T-cell (primary cell): ENCODE measurements at regions not wholly inside any gene's neighbourhood (a gene's known extent, or its start where the extent isn't known, plus 50 kb on each side); places are given as distances from the start of the nearest gene placed in this dataset.

Source experiments
- ATAC-seq, 4 experiments: fragments of 200-7000 bp in 3 of 4; fragments of 150-1000 bp in 1 of 4; cut with Tn5 transposase; replicated peaks in 1 of 4; 1 replicate in 3 of 4; 2 replicates in 1 of 4; pipeline ENCODE4 v1.10.0; 2021; ENCODE audit warnings: moderate library complexity in 3 of 4, mild to moderate bottlenecking in 2 of 4, moderate number of reproducible peaks in 1 of 4
- CTCF ChIA-PET, 2 donors: fragments of 300-600 bp; sonication (Branson Sonifier 250); formaldehyde crosslinking; loops; one replicate each; lab custom pipeline; 2022; ENCODE audit warnings: antibody characterized with exemption in 2 of 2; lab: Charles Lee
- POLR2A ChIA-PET, 2 donors: fragments of 300-600 bp; sonication (Branson Sonifier 250); formaldehyde crosslinking; loops; one replicate each; lab custom pipeline; 2022; ENCODE audit warnings: antibody characterized with exemption in 2 of 2; lab: Charles Lee
- DNase-seq, 35 experiments: peaks; one replicate each; pipeline versions ENCODE4 v3.0.0 to v3.0.0-alpha.2; 2013 to 2023
- H3K27ac ChIP-seq: one replicate; pipeline ENCODE4 v1.5.1; 2013; ENCODE audit warnings: low read length
- H3K27me3 ChIP-seq, 2 experiments: replicated peaks in 1 of 2; 1 replicate in 1 of 2; 2 replicates in 1 of 2; pipeline versions ENCODE4 v1.6.1 to v1.7.0; 2013; ENCODE audit warnings: low read length in 1 of 2, mixed read lengths in 1 of 2; ENCODE audit not compliant: control insufficient read depth in 2 of 2, insufficient read depth in 2 of 2; ENCODE audit errors: extremely low read depth in 1 of 2
- H3K36me3 ChIP-seq, 2 donors: 1 replicate in 1 of 2; 2 replicates in 1 of 2; pipeline versions ENCODE4 v1.6.1 to v1.7.0; 2013; ENCODE audit warnings: low read length in 1 of 2; ENCODE audit not compliant: control insufficient read depth in 2 of 2, insufficient read depth in 1 of 2; ENCODE audit errors: extremely low read depth in 1 of 2
- H3K4me1 ChIP-seq, 2 experiments: 1 replicate in 1 of 2; 2 replicates in 1 of 2; pipeline versions ENCODE4 v1.6.1 to v1.7.0; 2013; ENCODE audit warnings: low read length in 2 of 2, mixed read lengths in 1 of 2; ENCODE audit not compliant: insufficient read depth in 2 of 2, control insufficient read depth in 1 of 2; ENCODE audit errors: extremely low read depth in 1 of 2
- H3K4me3 ChIP-seq, 2 donors: 1 replicate in 1 of 2; 2 replicates in 1 of 2; pipeline versions ENCODE4 v1.5.1 to v1.7.0; 2013; ENCODE audit warnings: mild to moderate bottlenecking in 2 of 2, low read length in 1 of 2, moderate library complexity in 1 of 2; ENCODE audit not compliant: control insufficient read depth in 1 of 2; ENCODE audit errors: extremely low read depth in 1 of 2
- H3K9me3 ChIP-seq: 2 replicates; pipeline ENCODE4 v1.7.0; 2013
- H3K27ac Mint-ChIP-seq, 2 donors: one replicate each; pipeline ENCODE4 v1.8.0; 2020 to 2021; ENCODE audit warnings: mild to moderate bottlenecking in 2 of 2, mixed read lengths in 2 of 2
- H3K27me3 Mint-ChIP-seq, 2 donors: one replicate each; pipeline ENCODE4 v1.8.0; 2021 to 2022; ENCODE audit warnings: mixed read lengths in 2 of 2
- H3K36me3 Mint-ChIP-seq: one replicate; pipeline ENCODE4 v1.8.0; 2021; ENCODE audit warnings: mixed read lengths
- H3K4me1 Mint-ChIP-seq, 3 donors: one replicate each; pipeline ENCODE4 v1.8.0; 2020 to 2022; ENCODE audit warnings: mixed read lengths in 3 of 3, mild to moderate bottlenecking in 1 of 3
- H3K4me3 Mint-ChIP-seq, 3 donors: one replicate each; pipeline ENCODE4 v1.8.0; 2020 to 2022; ENCODE audit warnings: mild to moderate bottlenecking in 3 of 3, mixed read lengths in 3 of 3, moderate library complexity in 3 of 3
- H3K9me3 Mint-ChIP-seq, 3 donors: one replicate each; pipeline ENCODE4 v1.8.0; 2020 to 2022; ENCODE audit warnings: mixed read lengths in 3 of 3
- WGBS: methylation state at CpG from one replicate; pipeline ENCODE4 v1.1.5; 2013; ENCODE audit warnings: missing lambda C conversion rate; ENCODE audit not compliant: insufficient coverage; 5-methylcytosine and 5-hydroxymethylcytosine counted together

DNA sequence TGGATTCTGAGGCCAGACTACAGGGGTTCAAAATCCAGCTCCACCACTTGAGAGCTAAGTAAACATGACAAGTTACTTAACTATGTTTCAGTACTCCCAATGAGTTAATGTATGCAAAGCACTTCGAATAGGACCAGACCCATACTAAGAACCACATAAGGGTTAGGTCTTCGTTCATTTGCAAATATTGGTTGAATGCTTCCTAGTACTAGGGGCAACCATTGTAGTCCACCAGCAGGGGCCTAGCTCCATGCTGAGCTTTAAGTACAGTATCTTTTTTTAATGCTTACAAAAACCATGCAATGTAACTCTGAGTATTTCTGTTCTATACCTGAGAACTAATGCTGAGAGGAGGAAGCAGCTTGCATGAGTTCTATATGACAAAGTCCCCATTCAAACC is 80.4 kb upstream of the PDE1C start:
- WGBS = no CpG with 5 or more reads among the region's 2 CpGs
- Mint-ChIP-seq H3K36me3 (no peaks in the 10 kb centered on the region), H3K4me1 (no peaks in the 10 kb centered on the region), H3K4me3 (no peak overlapping the region), H3K27me3 (no peaks in the 10 kb centered on the region), H3K9me3 (peaks cover 0 to 7% (median 4%) of the 10 kb centered on the region in 3 donors), H3K27ac (no peak overlapping the region)
- POLR2A ChIA-PET = no interaction called here
- DNase-seq = no peak
- ATAC-seq = no peak
- H3K4me1 ChIP-seq = no peaks in the 10 kb centered on the region
- no peaks in the 10 kb centered on the region for H3K9me3 ChIP-seq
- no peaks in the 10 kb centered on the region for H3K36me3 ChIP-seq
- H3K4me3 ChIP-seq = no peak overlapping the region
- H3K27me3 ChIP-seq = no peaks in the 10 kb centered on the region
- CTCF ChIA-PET = no interaction called here
- H3K27ac ChIP-seq = no peak overlapping the region

DNA sequence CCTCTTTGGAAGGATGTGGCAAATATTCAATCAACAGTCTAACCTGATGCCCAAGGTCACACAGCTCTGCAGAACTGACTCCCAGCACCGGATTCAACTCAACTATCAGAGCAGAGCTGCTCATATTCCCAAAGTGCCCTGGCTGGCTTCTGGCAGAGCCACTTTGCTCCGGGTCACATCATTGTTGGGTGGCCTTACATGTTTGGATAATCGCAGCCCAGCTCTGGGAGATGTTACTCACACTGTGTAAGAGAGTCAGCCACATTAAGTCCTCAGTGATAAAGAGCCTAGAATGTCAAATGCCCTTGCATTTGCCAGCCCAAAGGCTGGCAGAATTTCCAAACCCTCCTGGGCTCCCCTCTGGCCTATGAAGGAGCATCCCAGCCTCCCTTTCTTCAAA is 79.8 kb upstream of the PDE1C start:
- no peaks in the 10 kb centered on the region for H3K9me3 ChIP-seq
- no peak overlapping the region for H3K27ac Mint-ChIP-seq
- POLR2A ChIA-PET = no interaction called here
- no peak overlapping the region for H3K4me3 Mint-ChIP-seq
- H3K4me1 Mint-ChIP-seq = no peaks in the 10 kb centered on the region
- H3K36me3 Mint-ChIP-seq = no peaks in the 10 kb centered on the region
- no peak overlapping the region for H3K4me3 ChIP-seq
- ATAC-seq = no peak
- no peaks in the 10 kb centered on the region for H3K4me1 ChIP-seq
- WGBS = 89% methylated on average over 3 of the region's 3 CpGs
- peaks cover 0 to 7% (median 6%) of the 10 kb centered on the region in 3 donors for H3K9me3 Mint-ChIP-seq
- H3K36me3 ChIP-seq = no peaks in the 10 kb centered on the region
- DNase-seq = no peak
- no peaks in the 10 kb centered on the region for H3K27me3 ChIP-seq
- H3K27ac ChIP-seq = no peak overlapping the region
- CTCF ChIA-PET = no interaction called here
- no peaks in the 10 kb centered on the region for H3K27me3 Mint-ChIP-seq

- DNase-seq (no peak), ATAC-seq (no peak)
- no CpG with 5 or more reads among the region's 1 CpG for WGBS
- Histone ChIP-seq H3K4me3 (no peak overlapping the region), H3K27me3 (no peaks in the 10 kb centered on the region), H3K27ac (no peak overlapping the region), H3K9me3 (no peaks in the 10 kb centered on the region), H3K4me1 (no peaks in the 10 kb centered on the region), H3K36me3 (no peaks in the 10 kb centered on the region)
- no peaks in the 10 kb centered on the region for H3K36me3 Mint-ChIP-seq
- ChIA-PET POLR2A (interaction anchor here in 1 of 2 donors (0.8 kb wide), 1 partner anchor 11 kb away, joined by 12 read pairs; no protein-coding TSS in a partner anchor), CTCF (interaction anchor here in 1 of 2 donors (0.7 kb wide), 1 partner anchor 17 kb away, joined by 3 read pairs; no protein-coding TSS in a partner anchor)
- no peaks in the 10 kb centered on the region for H3K4me1 Mint-ChIP-seq
- H3K27me3 Mint-ChIP-seq = no peaks in the 10 kb centered on the region
- H3K27ac Mint-ChIP-seq = no peak overlapping the region
- no peak overlapping the region for H3K4me3 Mint-ChIP-seq
- peaks cover 0 to 4% (median 3%) of the 10 kb centered on the region in 3 donors for H3K9me3 Mint-ChIP-seq
Measured at GRCh38 chr7:32147546-32148268, 77.5 kb upstream of the PDE1C start.

DNA sequence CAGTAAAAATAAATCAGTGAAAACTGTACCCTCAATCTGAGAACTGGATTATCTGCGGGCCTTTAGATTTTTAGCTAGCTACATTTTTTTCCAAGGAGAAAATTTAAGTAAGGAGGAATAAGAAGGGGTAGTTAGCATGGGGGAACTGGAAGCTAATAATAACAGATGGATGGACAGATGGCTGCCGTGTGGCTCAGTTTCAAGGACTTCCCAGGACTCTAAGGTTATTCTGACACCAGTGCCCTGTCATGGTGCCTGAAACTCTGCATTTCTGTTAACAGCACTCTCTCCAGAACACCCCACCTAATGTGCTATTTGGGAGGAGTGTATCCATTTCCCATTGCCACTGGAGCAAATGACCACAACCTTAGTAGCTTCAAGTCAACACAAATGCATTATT is 75.7 kb upstream of the PDE1C start:
- H3K4me3 Mint-ChIP-seq = no peak overlapping the region
- no peak for ATAC-seq
- WGBS = no CpG with 5 or more reads among the region's 2 CpGs
- DNase-seq = no peak
- ChIA-PET POLR2A (no interaction called here), CTCF (no interaction called here)
- Histone ChIP-seq H3K36me3 (no peaks in the 10 kb centered on the region), H3K4me1 (no peaks in the 10 kb centered on the region), H3K4me3 (no peak overlapping the region), H3K27me3 (no peaks in the 10 kb centered on the region), H3K9me3 (no peaks in the 10 kb centered on the region), H3K27ac (no peak overlapping the region)
- peaks cover 2 to 4% (median 4%) of the 10 kb centered on the region in 3 donors for H3K9me3 Mint-ChIP-seq
- no peaks in the 10 kb centered on the region for H3K4me1 Mint-ChIP-seq
- H3K27ac Mint-ChIP-seq = no peak overlapping the region
- H3K27me3 Mint-ChIP-seq = no peaks in the 10 kb centered on the region
- H3K36me3 Mint-ChIP-seq = no peaks in the 10 kb centered on the region

DNA sequence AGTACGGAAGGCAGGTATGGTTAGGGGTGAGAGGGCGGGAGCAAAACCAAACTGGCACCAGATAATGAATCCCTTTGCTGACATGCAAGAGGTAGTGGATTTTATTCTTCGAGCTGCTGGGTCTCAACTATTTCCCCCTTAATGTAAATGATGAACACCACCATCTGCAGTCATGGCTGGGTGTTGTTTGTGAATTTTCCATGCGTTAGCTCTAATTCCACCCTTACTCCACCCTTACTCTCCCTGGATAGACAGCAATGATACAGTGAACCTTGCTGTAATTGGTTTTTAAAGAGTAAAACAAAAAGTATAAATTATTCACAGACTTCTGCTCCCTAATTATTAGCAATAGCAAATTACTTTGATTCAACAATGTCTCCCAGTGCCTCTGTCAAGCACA is 74.5 kb upstream of the PDE1C start:
- no peak overlapping the region for H3K27ac ChIP-seq
- ChIA-PET CTCF (no interaction called here), POLR2A (no interaction called here)
- no peaks in the 10 kb centered on the region for H3K27me3 ChIP-seq
- WGBS = 100% methylated on average over 1 of the region's 4 CpGs
- ATAC-seq = no peak
- H3K4me3 ChIP-seq = no peak overlapping the region
- H3K4me3 Mint-ChIP-seq = no peak overlapping the region
- H3K4me1 Mint-ChIP-seq = no peaks in the 10 kb centered on the region
- H3K9me3 Mint-ChIP-seq = peaks cover 2 to 4% (median 4%) of the 10 kb centered on the region in 3 donors
- no peak overlapping the region for H3K27ac Mint-ChIP-seq
- no peaks in the 10 kb centered on the region for H3K4me1 ChIP-seq
- H3K36me3 Mint-ChIP-seq = no peaks in the 10 kb centered on the region
- no peaks in the 10 kb centered on the region for H3K36me3 ChIP-seq
- no peaks in the 10 kb centered on the region for H3K9me3 ChIP-seq
- DNase-seq = no peak
- H3K27me3 Mint-ChIP-seq = no peaks in the 10 kb centered on the region

DNA sequence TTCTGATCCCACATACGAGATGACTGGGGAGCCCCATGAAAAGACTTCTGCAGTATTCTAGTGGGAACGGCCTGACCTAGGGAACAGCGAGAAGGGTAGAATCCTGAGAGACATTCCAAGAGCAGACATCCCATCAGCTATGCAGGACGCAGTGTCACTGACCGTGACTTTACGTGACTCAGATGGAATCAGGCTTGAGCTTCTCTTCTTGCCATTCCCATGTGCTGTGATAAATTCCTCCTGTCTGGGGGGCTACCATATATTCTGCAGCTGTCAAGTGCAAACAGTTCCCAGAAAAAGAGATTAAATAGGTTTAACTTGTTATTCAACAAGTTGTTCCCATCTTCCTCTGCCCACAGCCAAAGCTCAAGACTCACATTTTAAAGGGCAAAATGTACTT is 73.1 kb upstream of the PDE1C start:
- Mint-ChIP-seq H3K27ac (no peak overlapping the region), H3K4me3 (no peak overlapping the region), H3K36me3 (no peaks in the 10 kb centered on the region), H3K27me3 (no peaks in the 10 kb centered on the region), H3K4me1 (no peaks in the 10 kb centered on the region), H3K9me3 (peaks cover 3 to 4% (median 4%) of the 10 kb centered on the region in 3 donors)
- ChIA-PET CTCF (no interaction called here), POLR2A (interaction anchor here in 1 of 2 donors (0.7 kb wide), 1 partner anchor 10 kb away, joined by 4 read pairs; no protein-coding TSS in a partner anchor)
- DNase-seq (no peak), ATAC-seq (no peak)
- Histone ChIP-seq H3K9me3 (no peaks in the 10 kb centered on the region), H3K4me3 (no peak overlapping the region), H3K27ac (no peak overlapping the region), H3K4me1 (no peaks in the 10 kb centered on the region), H3K27me3 (no peaks in the 10 kb centered on the region), H3K36me3 (no peaks in the 10 kb centered on the region)
- 84% methylated on average over 6 of the region's 6 CpGs for WGBS
